NCI-H748 treated with DMSO at 0.1 percent for 48 hours (cell line): ENCODE measurements at regions not wholly inside any gene's neighbourhood (a gene's known extent, or its start where the extent isn't known, plus 50 kb on each side); places are given as distances from the start of the nearest gene placed in this dataset.

ENCODE experiments used
- DNase-seq: peaks from one replicate; lab custom pipeline; 2025; lab: John Stamatoyannopoulos, UW

DNA sequence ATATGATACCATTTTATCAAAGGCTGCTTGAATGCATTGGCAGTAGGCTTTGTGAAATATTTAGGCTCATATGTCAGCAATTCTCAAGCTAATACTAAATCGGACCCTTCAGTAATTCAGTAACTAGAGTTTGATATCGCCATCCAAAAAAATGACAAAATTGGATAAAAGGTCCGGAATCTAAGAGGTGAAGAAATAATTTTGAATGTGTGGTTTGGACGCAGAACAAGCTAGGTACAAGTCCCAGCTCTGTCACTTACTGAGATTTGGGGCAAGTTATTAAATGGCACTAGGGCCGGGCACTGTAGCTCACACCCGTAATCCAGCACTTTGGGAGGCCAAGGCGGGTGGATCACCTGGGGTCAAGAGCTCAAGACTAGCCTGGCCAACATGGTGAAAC, 956.5 kb downstream of the CDH11 start:
- DNase-seq, result no peak

GRCh38 chr16:64162613-64163375, 959.1 kb downstream of the CDH11 start:
- no peak for DNase-seq

GRCh38 chr16:64159976-64160375, 961.9 kb downstream of the CDH11 start:
- DNase-seq, result no peak

GRCh38 chr16:64158941-64159588, 962.8 kb downstream of the CDH11 start:
- DNase-seq, result no peak

GRCh38 chr16:64153718-64154117, 968.1 kb downstream of the CDH11 start:
- no peak for DNase-seq

GRCh38 chr16:64151990-64152767, 969.7 kb downstream of the CDH11 start:
- DNase-seq, result no peak

GRCh38 chr16:64150193-64150592, 971.7 kb downstream of the CDH11 start:
- no peak for DNase-seq

DNA sequence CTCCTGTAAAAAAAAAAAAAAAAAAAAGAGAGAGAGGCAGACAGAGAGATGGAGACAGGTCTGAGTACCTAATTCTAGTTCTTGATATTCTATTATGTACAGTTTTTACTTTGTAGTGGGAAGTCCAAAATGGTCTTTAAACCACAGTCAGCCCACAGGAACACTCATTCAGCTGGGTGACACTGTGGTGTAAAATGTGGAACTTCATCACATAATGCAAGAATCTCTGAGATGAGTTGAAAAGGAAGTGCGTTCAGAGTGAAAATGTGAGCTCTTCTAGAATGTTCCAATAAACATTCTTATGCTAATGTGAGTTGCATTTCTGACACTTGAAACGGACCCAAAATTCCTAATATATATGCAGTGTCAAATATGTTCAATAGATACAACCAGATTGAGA, 972.1 kb downstream of the CDH11 start:
- DNase-seq, result no peak

- DNase-seq, result no peak
These were observed 973.5 kb downstream of the CDH11 start for GRCh38 chr16:64148356-64148755.

DNA sequence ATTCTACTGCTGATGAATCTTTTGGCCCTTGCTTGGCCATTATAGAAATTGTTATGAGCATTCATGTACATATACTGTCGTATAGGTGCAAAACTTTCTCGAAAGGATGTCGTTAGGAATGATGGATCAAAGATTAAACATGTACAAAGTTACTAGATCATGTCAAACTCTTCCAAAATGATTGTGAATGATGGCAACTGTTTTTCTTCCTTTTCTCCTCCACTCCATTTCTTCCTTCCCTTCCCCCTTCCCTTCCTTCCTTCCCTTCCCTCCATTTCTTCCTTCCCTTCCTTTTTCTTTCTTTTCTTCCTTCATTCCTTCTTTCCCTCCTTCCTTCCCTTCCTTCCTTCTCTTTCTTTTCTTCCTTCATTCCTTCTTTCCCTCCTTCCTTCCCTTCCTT, 973.9 kb downstream of the CDH11 start:
- no peak for DNase-seq

DNA sequence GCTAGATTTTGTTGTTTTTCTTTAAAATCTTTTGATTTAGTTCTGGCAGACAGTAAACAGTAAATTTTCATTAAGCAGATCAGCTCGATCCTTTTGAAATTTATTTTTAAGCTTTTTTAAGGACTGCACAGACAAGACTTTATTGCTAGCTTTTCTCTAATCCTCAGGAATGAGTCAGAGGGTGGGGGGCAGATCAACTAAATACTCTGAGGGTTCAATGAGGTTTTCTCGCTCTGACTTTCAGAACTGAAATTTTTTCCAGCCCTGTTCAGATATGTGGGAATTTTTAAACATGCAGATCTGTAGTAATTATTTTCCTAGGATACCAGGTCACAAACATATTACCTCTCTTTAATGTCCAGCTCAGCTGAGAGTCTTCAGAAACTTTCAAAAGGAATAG, 977.2 kb downstream of the CDH11 start:
- DNase-seq, result no peak

- no peak for DNase-seq
These were observed 983.2 kb downstream of the CDH11 start for GRCh38 chr16:64138621-64139020.

- DNase-seq, result no peak
These were observed 983.9 kb downstream of the CDH11 start for GRCh38 chr16:64138006-64138405.

DNA sequence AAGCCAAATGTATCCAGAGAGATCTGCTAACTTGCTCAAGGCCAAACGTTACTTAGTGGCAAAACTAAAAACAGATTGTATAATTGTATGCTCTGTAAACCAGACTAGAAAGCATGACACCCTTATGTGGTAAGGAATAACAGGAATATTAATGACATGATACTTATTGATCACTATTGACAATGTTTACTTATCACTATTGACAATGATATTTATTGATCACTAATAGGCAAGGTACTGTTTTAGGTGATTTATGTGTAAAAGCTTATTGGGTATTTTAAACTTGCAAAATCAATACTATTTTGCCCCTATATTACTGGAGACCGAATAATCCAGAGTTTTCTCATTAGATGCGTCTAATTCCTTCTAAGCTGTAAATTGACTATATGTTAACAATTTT, 985.1 kb downstream of the CDH11 start:
- no peak for DNase-seq

- DNase-seq, result no peak
These were observed 985.5 kb downstream of the CDH11 start for GRCh38 chr16:64136314-64136713.

DNA sequence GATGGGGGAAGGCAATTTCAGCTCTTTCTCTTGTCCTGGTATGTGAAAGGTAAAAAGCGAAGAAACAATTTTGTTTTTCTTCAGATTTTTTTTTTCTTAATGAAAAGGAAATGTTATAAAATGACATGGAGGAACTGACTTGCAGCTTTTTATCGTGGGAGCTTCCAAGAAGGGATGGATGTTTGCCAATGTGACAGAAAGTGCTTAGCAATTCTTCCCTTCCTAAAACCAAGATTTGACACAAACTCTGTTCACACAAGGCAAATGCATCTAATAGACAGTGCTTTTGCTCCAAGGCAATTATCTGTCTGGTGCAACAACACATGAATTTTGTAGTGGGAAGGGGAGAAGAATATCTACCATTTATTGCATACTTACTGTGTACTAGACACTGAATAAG, 988.5 kb downstream of the CDH11 start:
- DNase-seq, result no peak

DNA sequence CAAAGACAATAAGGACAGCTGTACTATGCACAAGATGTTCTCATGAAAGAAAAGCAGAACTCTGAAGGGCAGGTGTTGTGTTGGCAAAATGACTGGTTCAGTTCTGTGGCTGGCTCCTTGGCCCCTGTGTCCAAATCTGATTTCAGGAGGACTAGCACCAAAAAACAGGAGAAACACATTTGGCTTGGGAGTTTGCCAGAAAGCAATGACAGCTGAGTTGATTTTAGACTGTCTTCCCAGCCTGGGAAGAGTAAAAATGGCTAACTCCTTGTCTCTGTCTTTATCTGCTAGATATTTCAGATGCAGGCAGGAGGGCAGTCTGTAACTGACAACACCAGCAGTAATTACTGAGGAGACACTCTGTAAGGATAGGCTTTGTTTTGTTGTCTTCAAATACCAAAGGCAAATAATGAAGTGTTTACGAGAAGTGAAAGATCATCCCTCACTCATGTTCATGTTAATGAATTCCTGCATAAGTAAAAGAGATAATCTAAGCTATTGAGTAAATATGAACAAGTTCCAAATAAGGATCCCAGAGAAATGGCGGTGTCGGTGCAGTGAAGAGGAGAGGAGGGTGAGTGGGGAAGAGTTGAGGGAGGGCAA, 989.0 kb downstream of the CDH11 start:
- no peak for DNase-seq

DNA sequence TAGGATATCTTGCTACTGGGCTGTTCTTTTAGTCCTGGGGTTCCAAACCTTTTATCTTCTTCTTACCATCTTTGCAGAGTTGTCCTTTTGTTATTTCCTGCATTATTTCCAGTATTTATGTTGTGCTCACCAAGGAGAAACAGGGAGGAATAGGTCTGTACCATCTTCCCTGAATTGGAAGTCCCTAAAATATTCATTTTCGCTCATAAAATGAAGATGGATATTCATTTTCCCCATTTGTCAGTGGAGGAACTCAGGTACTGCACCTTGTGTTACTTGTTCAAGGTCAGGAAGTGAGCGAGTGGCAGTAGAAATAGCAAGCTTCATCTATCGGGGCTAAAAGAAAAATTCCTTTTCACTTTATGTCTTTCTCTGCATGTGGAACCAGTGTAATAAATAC, 989.7 kb downstream of the CDH11 start:
- DNase-seq, result no peak

GRCh38 chr16:64131423-64131822, 990.4 kb downstream of the CDH11 start:
- DNase-seq, result no peak

DNA sequence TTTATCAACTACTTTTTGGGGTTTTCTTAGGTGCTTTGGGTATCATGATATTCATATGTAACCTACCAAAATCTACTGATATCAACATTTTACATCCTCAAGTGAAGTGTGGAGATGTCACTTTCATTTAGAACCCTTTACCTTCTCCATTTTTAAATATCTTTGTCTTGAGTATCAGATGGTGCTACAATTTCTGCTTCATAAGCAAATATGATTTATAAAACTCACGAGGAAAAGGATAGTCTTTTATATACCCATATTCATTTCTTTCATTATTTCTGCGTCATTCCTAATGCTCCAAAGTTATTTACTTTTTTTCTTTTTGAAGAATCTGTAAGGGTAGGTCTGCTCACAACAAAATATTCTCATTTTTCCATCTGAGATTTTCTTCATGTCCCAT, 991.7 kb downstream of the CDH11 start:
- no peak for DNase-seq

DNA sequence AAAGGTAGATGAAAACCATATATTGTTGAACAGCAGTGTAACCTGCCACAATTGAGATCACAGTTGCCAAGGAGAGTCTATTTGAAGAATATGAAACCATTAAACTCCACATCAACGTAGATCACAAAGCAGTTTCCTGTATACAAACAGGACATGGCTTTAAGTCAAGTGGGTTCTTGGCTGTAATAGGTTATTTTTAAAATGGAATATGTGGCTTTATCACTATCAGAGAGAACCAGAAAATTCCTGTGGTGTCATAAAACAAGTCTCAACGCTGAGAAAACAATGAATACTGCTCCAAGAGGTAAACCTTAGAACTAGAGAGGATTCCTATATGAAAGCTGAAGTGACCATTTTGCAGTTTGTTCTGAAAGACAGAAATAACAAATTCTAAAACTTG, 999.7 kb downstream of the CDH11 start:
- DNase-seq, result no peak

DNA sequence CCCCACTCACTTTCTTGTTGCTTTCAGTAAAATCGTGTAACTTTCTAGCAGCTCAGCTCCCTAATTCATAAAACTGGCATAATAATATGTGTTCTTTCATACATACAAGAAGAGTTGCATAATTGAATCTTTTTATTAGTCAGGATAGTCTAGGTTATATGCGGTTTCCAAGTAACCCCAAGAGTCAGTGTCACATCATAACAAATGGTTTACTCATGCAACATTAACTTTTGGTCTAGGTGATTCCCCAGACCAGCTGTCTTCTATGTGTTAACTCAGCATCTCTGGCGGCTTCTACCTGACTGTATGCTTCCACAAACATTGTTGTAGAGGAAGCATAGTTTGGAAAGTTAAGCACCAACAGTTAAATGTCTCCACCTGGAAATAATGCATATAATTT, 1000.4 kb downstream of the CDH11 start:
- no peak for DNase-seq

DNA sequence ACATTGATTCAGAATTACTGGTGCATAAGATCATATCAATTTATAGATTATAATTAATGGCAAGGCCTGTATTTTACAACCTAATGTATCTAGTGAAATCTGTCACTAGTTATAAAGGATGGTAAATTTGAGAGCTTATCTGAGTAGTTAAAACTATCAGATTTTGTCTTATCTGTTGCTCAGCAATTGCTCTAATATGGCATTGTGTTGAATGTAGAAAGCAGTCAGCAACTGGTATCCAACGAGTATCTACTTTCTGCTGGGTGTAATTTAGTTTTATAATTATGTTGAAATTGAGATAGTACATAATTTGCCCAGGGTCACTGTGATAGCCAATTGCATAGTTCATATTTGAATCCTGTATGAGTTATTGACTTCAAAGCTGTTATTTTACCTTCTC, 1005.7 kb downstream of the CDH11 start:
- no peak for DNase-seq
